ENCODE measurements at regions not wholly inside any gene's neighbourhood (a gene's known extent, or its start where the extent isn't known, plus 50 kb on each side); places are given as distances from the start of the nearest gene placed in this dataset.

GRCh38 chr7:155147172-155147571 lies 77.0 kb downstream of the HTR5A start:
- Mint-ChIP-seq H3K36me3 (no peaks in the 10 kb centered on the region), H3K9me3 (peaks cover 11% of the 10 kb centered on the region), H3K4me3 (no peak overlapping the region), H3K4me1 (no peaks in the 10 kb centered on the region), H3K27me3 (ENCODE audit: low read depth) (peaks cover 29% of the 10 kb centered on the region), H3K27ac (no peak overlapping the region)
- no peak for TF ChIP-seq CTCF (IDR thresholded peaks at IDR 0.05; ENCODE audit: unreplicated experiment)
- DNase-seq (ENCODE audit: low spot score in 2 of 2, unreplicated experiment in 2 of 2): no peak

GRCh38 chr7:155147624-155148023 lies 77.5 kb downstream of the HTR5A start:
- no peak for TF ChIP-seq CTCF (IDR thresholded peaks at IDR 0.05; ENCODE audit: unreplicated experiment)
- Mint-ChIP-seq H3K36me3 (no peaks in the 10 kb centered on the region), H3K9me3 (peaks cover 11% of the 10 kb centered on the region), H3K27me3 (ENCODE audit: low read depth) (peaks cover 27% of the 10 kb centered on the region), H3K4me1 (no peaks in the 10 kb centered on the region), H3K4me3 (no peak overlapping the region), H3K27ac (no peak overlapping the region)
- DNase-seq (ENCODE audit: low spot score in 2 of 2, unreplicated experiment in 2 of 2): no peak

- no peak overlapping the region for H3K27ac Mint-ChIP-seq
- H3K4me3 Mint-ChIP-seq: no peak overlapping the region
- no peaks in the 10 kb centered on the region for H3K36me3 Mint-ChIP-seq
- H3K9me3 Mint-ChIP-seq: peaks cover 32% of the 10 kb centered on the region
- H3K27me3 Mint-ChIP-seq (ENCODE audit: low read depth): no peaks in the 10 kb centered on the region
- TF ChIP-seq CTCF (IDR thresholded peaks at IDR 0.05; ENCODE audit: unreplicated experiment): no peak
- DNase-seq (ENCODE audit: low spot score in 2 of 2, unreplicated experiment in 2 of 2): no peak
- no peaks in the 10 kb centered on the region for H3K4me1 Mint-ChIP-seq
Measured at GRCh38 chr7:155153676-155154075, 83.6 kb downstream of the HTR5A start.

- Mint-ChIP-seq H3K4me1 (no peaks in the 10 kb centered on the region), H3K27me3 (ENCODE audit: low read depth) (no peaks in the 10 kb centered on the region), H3K4me3 (no peak overlapping the region), H3K36me3 (no peaks in the 10 kb centered on the region), H3K27ac (no peak overlapping the region), H3K9me3 (peaks cover 34% of the 10 kb centered on the region)
- TF ChIP-seq CTCF (IDR thresholded peaks at IDR 0.05; ENCODE audit: unreplicated experiment): no peak
- no peak for DNase-seq (ENCODE audit: low spot score in 2 of 2, unreplicated experiment in 2 of 2)
Measured at GRCh38 chr7:155154586-155154985, 84.5 kb downstream of the HTR5A start.

GRCh38 chr7:155161690-155162089 lies 91.6 kb downstream of the HTR5A start:
- Mint-ChIP-seq H3K4me3 (no peak overlapping the region), H3K4me1 (no peaks in the 10 kb centered on the region), H3K27ac (no peak overlapping the region), H3K9me3 (peaks cover 5% of the 10 kb centered on the region), H3K36me3 (no peaks in the 10 kb centered on the region), H3K27me3 (ENCODE audit: low read depth) (peaks cover 42% of the 10 kb centered on the region)
- no peak for DNase-seq (ENCODE audit: low spot score in 2 of 2, unreplicated experiment in 2 of 2)
- TF ChIP-seq CTCF (IDR thresholded peaks at IDR 0.05; ENCODE audit: unreplicated experiment): no peak

- H3K4me1 Mint-ChIP-seq: no peaks in the 10 kb centered on the region
Measured at GRCh38 chr7:155162422-155162821, 92.3 kb downstream of the HTR5A start.

More at GRCh38 chr7:155162422-155162821, 92.3 kb downstream of the HTR5A start:
- no peak for DNase-seq (ENCODE audit: low spot score in 2 of 2, unreplicated experiment in 2 of 2)
- TF ChIP-seq CTCF (IDR thresholded peaks at IDR 0.05; ENCODE audit: unreplicated experiment): no peak
- Mint-ChIP-seq H3K9me3 (peaks cover 5% of the 10 kb centered on the region), H3K27me3 (ENCODE audit: low read depth) (peaks cover 42% of the 10 kb centered on the region), H3K27ac (no peak overlapping the region), H3K4me3 (no peak overlapping the region), H3K36me3 (no peaks in the 10 kb centered on the region)
